Brain pericyte (primary cell): ENCODE measurements at regions not wholly inside any gene's neighbourhood (a gene's known extent, or its start where the extent isn't known, plus 50 kb on each side); places are given as distances from the start of the nearest gene placed in this dataset.

Source experiments
- DNase-seq: peaks from one replicate; pipeline ENCODE4 v3.0.0-alpha.2; 2012; ENCODE audit warnings: low read depth, low spot score

DNA sequence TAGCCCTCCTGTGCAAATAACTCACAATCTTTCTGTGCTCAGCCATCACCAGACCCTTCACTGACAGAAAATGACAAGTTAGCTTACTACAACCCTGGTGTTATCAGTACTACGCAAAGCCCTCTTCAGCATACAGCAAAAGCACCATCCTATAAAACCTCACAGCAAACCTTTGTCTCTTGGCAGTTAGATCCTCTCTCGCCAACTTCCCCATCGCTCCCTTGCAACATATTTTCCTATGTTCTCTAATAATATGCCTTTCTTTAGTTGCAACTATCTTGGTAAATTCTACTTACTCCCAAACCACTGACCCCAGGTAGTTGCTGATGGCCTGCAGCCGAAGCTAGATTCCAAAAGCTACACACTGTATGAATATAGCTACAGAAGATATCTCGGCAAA lies 856.9 kb upstream of the FRG1 start:
- no peak for DNase-seq

DNA sequence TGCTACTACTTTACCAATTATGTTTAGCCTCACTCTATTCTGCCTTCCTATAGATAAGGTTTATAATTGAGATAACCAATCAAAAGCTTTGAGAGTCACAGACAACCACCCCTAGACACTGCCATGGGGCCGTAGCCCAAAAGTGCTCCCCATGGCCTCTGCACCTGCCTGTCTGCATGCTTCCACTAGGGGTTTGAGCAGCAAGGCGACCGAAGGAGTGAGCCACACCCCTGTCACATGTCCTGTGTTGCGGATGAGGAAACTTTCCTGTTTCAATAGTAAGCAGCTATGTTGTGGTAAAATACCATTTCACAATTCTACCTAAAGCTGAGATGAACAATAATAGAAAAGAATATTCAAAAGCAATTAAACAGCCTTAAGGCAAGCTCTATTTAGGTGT lies 856.0 kb upstream of the FRG1 start:
- no peak for DNase-seq

- no peak for DNase-seq
Observed at GRCh38 chr4:189087971-189088370, 852.7 kb upstream of the FRG1 start.

- no peak for DNase-seq
Observed at GRCh38 chr4:189088780-189089179, 851.9 kb upstream of the FRG1 start.

DNA sequence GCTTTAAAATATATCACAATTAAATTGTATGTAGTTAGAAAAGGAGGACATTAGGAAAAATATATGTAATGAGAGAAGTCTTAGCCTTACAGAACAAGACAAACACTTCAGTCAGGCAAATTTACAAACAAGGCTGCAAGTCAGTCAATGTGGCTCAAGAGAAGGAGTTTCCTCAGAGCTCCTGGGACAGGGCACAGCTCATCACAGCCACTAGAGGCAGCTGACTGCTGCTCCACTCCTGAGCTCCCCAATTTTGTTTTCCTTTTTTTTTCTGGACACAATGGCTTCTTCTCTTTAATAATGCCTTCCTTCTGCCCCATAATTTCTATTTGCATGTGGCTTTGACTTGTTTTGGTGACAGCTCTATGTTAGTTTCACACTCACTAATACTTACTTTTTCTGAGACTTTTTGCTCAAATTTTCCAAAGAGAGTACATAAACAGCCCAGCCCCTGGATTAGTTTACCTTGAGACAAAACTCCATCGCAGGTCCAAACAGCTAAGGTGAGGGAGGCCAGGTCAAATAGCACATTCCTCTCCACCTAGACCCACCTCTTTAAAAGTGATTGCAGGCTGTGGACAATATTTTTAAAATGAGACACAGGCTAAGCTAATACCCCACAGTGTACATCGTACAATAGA lies 850.4 kb upstream of the FRG1 start:
- DNase-seq, result no peak

GRCh38 chr4:189092581-189092980 lies 848.1 kb upstream of the FRG1 start:
- DNase-seq, result no peak

DNA sequence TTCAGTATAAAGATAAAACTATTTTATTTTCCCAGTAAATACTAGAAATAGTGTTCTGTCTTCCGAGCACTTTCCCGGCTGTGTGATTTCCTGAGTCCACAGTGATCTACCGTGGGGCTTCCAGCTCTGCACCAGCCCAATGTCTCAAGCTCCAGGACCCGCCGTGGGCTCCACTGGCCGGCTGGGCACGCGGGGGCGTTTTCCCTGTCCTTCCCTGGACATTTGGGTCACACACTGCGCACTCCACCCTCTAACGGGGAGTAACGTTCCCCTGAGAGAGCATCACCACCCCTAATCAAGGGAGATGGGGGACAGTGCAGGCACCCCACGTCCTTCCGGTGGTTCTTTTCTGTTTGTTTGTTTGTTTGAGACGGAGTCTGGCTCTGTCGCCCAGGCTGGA lies 844.6 kb upstream of the FRG1 start:
- no peak for DNase-seq

GRCh38 chr4:189096717-189097116 lies 844.0 kb upstream of the FRG1 start:
- DNase-seq, result no peak

GRCh38 chr4:189098932-189099696 lies 841.6 kb upstream of the FRG1 start:
- DNase-seq, result no peak

GRCh38 chr4:189113389-189113888 lies 827.2 kb upstream of the FRG1 start:
- DNase-seq, result no peak

DNA sequence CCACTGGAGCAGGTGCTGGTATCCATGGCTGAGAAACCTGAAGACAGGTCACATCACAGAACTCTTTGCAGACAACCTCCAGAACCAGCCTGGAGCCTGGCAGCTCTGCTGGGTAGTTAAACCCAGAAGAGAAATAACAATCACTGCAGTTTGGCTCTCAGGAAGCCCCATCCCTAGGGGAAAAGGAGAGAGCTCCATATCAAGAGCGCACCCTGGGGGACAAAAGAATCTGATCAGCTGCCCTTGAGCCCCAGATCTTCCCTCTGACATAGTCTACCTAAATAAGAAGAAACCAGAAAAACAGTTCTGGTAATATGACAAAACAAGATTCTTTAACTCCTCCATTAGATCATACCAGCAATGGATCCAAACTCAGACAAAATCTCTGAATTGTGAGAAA lies 823.2 kb upstream of the FRG1 start:
- DNase-seq, result no peak

- DNase-seq, result peak; percentile 3
Observed at GRCh38 chr4:189121336-189121735, 819.3 kb upstream of the FRG1 start.

GRCh38 chr4:189124149-189124758 lies 816.4 kb upstream of the FRG1 start:
- DNase-seq, result peak; percentile 32

DNA sequence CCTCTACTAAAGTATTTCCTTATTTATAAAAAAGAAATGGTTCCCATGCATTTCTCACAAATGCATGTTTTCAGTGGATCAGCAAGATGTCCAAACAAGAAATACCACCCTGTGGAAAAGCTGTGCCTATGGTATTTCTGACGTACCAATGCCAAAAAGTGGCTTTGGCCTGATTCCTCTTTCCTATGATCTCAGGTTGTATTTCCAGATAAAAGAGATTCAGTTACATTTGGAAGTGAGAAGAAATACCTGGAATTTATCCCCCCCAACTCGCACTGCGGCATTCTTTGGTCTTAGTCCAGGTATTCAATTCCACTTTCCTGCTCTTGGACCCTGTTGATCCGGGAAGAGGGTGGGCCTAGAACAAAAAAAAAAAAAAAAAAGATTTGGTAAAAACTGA lies 815.9 kb upstream of the FRG1 start:
- no peak for DNase-seq

DNA sequence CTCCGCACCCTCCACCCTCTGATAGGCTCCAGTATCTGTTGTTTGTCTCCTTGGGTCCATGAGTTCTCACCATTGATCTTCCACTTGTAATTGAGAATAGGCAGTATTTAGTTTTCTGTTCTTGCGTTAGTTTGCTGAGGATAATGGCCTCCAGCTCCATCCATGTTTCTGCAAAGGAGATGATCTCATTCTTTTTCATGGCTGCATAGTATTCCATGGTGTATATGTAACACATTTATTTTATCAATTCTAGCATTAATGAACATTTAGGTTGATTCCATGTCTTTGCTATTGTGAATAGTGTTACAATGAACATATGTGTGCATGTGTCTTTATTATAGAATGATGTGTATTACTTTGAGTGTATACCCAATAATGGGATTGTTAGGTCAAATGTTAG lies 814.6 kb upstream of the FRG1 start:
- no peak for DNase-seq

DNA sequence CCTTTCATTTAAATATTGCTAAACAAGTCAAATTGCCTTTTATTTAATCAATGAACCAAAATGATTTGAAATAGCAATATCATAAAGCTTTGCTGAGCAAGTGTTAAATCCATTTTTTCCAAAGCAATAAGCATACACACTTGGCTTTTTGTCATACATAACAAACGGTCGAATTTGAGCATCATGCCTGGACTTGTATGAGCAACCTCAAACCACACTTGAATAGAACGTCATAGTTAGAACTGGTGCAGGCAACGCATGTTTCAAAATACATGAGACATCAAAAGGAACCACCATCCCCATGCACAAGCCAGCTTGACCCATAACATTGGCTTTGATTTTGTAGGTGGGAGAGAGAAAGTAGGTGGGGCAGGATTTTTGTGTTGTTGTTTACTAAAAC lies 812.3 kb upstream of the FRG1 start:
- DNase-seq, result no peak

GRCh38 chr4:189129044-189129694 lies 811.5 kb upstream of the FRG1 start:
- no peak for DNase-seq

- no peak for DNase-seq
Observed at GRCh38 chr4:189131118-189131517, 809.6 kb upstream of the FRG1 start.

GRCh38 chr4:189136462-189136861 lies 804.2 kb upstream of the FRG1 start:
- no peak for DNase-seq

DNA sequence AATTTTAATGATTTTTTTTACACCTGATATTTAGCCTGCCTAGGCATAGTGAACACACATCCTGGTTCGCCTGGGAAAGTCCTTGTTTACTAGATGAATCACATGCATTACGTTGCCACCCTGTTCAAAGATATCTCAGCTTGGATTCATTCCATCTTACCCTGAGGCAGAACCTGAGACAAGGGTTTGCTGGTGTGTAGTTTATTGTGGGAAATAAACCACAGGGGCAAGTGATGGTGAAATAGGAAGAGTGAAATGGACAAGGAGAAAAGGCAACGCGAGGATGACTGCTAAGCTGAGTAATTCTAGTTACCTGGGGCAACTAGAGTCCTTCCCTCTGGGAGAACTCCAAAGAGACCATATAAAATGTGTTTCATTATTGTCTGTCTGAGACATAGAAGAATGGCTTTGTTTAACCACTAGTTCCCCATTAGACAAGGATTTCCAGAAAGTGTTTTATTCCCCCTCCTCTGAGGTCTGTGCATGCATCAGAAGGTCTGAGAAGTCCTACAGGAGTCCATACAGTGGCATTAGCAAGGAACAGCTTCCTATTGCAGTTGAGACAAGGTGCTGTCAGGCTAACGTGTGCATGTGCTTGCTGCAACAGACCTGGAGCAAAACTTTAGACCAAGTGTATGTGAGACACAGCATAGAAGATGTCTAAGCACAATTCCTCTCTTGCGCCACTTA lies 797.3 kb upstream of the FRG1 start:
- DNase-seq, result no peak

DNA sequence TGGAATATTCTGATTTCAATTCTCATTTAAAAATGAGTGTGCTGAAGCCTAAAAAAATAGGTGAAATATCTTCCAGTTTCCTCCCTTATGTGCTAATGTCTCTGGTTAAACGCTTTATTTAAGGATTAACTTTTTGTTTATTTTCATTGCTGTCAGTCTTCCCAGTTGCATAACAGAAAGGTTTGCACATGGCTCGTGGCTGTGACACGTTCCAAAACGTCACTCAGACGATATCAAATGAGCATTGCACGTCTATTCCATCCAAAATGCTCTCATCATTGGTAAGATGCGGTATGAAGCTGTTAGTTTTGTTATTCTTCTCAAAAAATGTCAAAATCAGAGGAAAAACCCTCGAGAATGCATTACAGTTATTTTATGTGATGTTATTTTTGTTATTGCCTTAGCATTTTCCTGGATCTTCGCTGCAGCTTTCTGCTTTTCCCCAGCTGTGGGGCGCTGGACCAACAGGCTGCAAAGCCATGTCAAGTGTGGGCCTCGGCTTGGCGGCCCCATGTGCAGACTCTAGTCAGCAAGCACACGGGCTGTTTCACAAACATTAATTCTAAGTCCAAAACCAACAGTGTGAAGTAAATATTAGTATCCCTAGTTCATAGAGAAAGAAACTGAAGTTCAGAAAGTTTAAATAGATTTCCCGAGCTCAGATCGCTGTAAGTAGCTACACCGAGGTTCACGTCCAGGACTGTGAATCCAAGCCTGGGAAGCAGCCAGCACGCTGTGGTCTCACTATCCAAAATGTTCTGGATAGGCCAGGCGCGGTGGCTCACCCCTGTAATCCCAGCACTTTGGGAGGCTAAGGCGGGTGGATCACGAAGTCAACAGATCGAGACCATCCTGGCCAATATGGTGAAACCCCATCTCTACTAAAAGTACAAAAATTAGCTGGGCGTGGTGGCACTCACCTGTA lies 793.4 kb upstream of the FRG1 start:
- DNase-seq, result no peak
